ENCODE measurements at regions not wholly inside any gene's neighbourhood (a gene's known extent, or its start where the extent isn't known, plus 50 kb on each side); places are given as distances from the start of the nearest gene placed in this dataset.

DNA sequence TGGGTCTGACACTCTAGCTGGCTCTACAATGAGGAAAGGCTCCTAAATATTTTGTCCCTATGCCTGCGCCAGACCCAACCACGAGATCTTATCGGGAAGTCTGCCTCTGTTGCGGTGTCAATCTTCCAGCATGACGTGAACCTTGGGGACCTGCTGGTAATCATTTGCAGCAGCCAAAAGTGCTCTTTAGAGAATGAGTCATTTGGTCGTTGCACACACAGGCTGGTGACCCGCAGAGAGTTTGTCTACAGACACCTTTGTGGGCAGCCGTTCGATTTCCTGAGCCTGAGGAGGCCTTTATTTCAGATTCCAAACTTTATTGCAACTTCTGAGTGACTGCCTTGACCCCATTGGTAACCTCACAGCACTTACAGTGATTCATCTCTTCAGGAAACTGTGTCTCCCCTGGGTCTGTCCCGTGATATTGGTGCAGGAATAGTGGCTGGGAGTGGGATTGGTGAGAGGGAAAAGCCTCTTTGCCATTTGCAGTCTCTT lies 326.1 kb downstream of the NSG2 start:
- H3K4me3 ChIP-seq (ENCODE audit: low read depth, low read length) = no peak overlapping the region
- DNase-seq (ENCODE audit: low read depth) = peak; percentile 83
- TF ChIP-seq POLR2A (IDR thresholded peaks at IDR 0.05; ENCODE audit: extremely low read depth, insufficient read length) = no peak
- TF ChIP-seq, protein P1, sequence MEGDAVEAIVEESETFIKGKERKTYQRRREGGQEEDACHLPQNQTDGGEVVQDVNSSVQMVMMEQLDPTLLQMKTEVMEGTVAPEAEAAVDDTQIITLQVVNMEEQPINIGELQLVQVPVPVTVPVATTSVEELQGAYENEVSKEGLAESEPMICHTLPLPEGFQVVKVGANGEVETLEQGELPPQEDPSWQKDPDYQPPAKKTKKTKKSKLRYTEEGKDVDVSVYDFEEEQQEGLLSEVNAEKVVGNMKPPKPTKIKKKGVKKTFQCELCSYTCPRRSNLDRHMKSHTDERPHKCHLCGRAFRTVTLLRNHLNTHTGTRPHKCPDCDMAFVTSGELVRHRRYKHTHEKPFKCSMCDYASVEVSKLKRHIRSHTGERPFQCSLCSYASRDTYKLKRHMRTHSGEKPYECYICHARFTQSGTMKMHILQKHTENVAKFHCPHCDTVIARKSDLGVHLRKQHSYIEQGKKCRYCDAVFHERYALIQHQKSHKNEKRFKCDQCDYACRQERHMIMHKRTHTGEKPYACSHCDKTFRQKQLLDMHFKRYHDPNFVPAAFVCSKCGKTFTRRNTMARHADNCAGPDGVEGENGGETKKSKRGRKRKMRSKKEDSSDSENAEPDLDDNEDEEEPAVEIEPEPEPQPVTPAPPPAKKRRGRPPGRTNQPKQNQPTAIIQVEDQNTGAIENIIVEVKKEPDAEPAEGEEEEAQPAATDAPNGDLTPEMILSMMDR (IDR thresholded peaks at IDR 0.05; ENCODE audit: low read depth, low read length) = no peak
- no peak for TF ChIP-seq MYC (IDR thresholded peaks at IDR 0.05; ENCODE audit: low read depth, low read length)
- TF ChIP-seq, protein P2, sequence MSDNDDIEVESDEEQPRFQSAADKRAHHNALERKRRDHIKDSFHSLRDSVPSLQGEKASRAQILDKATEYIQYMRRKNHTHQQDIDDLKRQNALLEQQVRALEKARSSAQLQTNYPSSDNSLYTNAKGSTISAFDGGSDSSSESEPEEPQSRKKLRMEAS (IDR thresholded peaks at IDR 0.05; ENCODE audit: low read depth, low read length) = no peak

DNA sequence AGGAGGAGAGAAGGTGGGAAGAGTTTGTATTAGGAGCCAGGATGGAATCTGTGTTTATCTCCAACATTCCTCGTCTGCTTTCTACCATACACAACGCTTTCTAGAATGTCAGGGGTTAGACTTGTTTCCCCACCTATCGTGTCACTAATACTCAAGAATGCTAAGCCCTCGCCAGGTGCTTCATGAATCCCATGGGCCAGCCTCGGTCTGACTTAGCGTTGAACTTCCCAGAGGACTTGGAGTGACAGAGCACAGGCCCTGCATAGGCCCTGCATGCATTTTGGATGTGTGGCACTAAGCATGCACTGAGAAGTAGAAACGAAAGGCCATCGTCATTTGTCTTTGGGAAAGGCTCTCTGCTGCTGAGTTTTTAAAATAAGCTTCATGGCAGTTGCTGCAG lies 328.7 kb downstream of the NSG2 start:
- no peak overlapping the region for H3K4me3 ChIP-seq (ENCODE audit: low read depth, low read length)
- TF ChIP-seq, protein P2 (IDR thresholded peaks at IDR 0.05; ENCODE audit: low read depth, low read length) = no peak
- TF ChIP-seq, protein P1 (IDR thresholded peaks at IDR 0.05; ENCODE audit: low read depth, low read length) = no peak
- TF ChIP-seq MYC (IDR thresholded peaks at IDR 0.05; ENCODE audit: low read depth, low read length) (no peak), POLR2A (IDR thresholded peaks at IDR 0.05; ENCODE audit: extremely low read depth, insufficient read length) (no peak)
- no peak for DNase-seq (ENCODE audit: low read depth)

DNA sequence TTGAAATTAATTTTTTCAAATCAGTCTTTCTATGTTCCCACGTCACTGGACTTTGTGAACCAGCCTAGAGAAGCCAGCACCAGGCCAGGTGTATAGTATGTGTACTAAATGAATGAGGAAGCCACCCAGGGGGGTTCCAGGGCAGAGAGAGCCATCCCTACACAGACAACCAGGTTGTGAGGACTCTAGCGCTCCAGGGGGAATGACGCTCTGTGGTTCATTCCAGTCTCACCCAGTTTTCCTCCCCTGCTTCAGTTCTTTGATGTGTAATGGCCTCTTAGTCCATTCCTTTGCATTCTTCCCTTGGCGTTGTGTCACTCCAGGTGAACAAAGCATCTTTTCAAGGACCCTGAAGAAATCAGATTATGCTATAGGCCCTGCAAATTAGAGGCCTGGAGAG lies 330.6 kb downstream of the NSG2 start:
- no peak for DNase-seq (ENCODE audit: low read depth)
- TF ChIP-seq, protein P2 (IDR thresholded peaks at IDR 0.05; ENCODE audit: low read depth, low read length) = no peak
- TF ChIP-seq MYC (IDR thresholded peaks at IDR 0.05; ENCODE audit: low read depth, low read length) (no peak), POLR2A (IDR thresholded peaks at IDR 0.05; ENCODE audit: extremely low read depth, insufficient read length) (no peak)
- TF ChIP-seq, protein P1 (IDR thresholded peaks at IDR 0.05; ENCODE audit: low read depth, low read length) = no peak
- H3K4me3 ChIP-seq (ENCODE audit: low read depth, low read length) = no peak overlapping the region

DNA sequence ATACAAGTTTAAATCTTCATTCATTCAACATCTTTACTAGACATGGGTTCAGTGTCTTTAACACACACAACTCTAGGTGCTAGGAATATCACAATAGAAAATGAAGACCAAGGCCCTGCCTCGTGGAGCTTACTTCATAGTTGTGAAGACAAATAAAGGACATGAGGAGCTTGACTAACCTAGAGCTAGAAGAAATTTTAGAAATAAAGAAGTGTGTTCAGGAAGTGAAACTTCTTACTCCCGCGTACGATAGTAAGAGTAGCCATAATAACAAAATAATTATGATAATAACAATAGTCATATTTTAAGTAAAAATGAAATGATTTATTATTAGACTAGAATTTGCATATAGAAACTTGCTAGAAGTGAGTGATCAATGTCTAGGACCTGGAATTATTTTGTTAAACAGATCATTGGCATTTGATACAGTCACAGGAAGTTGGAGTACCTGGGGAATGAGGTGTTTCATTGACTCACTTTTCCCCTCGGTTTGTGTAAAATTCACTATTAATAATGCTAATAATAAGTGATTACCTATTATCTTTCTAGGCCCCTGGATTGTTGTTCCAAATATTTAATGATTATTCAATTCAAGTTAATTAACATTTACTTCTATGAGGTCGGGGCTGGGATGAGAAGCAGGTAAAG lies 331.3 kb downstream of the NSG2 start:
- no peak overlapping the region for H3K4me3 ChIP-seq (ENCODE audit: low read depth, low read length)
- DNase-seq (ENCODE audit: low read depth) = no peak
- TF ChIP-seq, protein P2 (IDR thresholded peaks at IDR 0.05; ENCODE audit: low read depth, low read length) = no peak
- TF ChIP-seq MYC (IDR thresholded peaks at IDR 0.05; ENCODE audit: low read depth, low read length) = no peak
- TF ChIP-seq, protein P1 (IDR thresholded peaks at IDR 0.05; ENCODE audit: low read depth, low read length) = no peak
- no peak for TF ChIP-seq POLR2A (IDR thresholded peaks at IDR 0.05; ENCODE audit: extremely low read depth, insufficient read length)

DNA sequence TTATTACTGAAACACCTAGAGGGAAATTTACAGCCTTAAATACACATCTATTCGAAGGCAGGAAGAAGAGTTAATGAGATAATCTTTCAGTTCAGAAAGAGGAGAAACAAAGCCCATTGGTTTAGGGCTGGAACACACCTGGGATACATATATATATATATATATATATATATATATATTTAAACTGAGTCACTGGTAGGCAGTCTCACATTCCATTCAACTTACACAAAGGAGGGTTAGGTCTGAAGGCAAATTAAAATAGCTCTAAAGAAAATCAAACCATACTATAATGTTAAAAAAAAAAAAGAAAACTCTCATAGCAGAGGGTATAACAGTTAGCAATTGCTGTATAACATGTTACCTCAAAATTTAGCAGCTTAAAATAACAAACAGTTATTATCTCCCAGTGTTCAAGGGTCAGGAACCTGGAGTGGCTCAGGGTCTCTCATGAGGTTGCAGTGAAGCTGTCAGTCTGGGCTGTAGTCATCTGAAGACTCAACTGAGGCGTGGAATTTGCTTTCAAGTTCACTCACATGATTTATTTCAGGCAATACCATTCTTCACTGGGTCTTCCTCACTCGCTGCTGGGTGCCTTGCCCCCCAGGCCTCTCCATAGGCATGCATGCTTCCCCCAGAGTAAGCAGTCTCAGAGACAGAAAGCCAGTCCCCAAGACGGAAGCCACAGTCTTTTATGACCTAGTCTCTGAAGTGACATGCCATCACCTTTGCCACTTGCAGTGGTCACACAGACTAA lies 332.8 kb downstream of the NSG2 start:
- TF ChIP-seq MYC (IDR thresholded peaks at IDR 0.05; ENCODE audit: low read depth, low read length) = no peak
- TF ChIP-seq, protein P1 (IDR thresholded peaks at IDR 0.05; ENCODE audit: low read depth, low read length) = no peak
- TF ChIP-seq, protein P2 (IDR thresholded peaks at IDR 0.05; ENCODE audit: low read depth, low read length) = no peak
- TF ChIP-seq POLR2A (IDR thresholded peaks at IDR 0.05; ENCODE audit: extremely low read depth, insufficient read length) = no peak
- no peak for DNase-seq (ENCODE audit: low read depth)
- H3K4me3 ChIP-seq (ENCODE audit: low read depth, low read length) = no peak overlapping the region
